ENCODE measurements at regions not wholly inside any gene's neighbourhood (a gene's known extent, or its start where the extent isn't known, plus 50 kb on each side); places are given as distances from the start of the nearest gene placed in this dataset.
A peak's percentile ranks its signal among the peaks of the same experiment; 100 is the strongest.

DNA sequence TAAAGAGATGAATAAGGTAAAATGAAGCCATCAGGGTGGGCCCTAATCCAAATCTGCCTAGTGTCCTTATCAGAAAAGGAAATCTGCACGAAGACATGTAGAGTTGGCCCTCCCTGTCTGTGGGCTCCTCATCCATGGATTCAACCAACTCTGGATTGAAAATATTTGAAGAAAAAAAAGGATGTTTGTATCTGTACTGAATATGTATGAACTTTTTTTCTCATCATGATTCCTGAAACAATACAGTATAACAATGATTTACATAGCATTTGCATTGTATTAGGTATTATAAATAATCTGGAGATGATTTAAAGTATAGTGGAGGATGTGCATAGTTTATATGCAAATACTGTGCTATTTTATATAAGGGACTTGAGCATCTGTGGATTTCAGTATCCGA lies 59.0 kb upstream of the SMAD6 start:
- Mint-ChIP-seq H3K9me3 (no peaks in the 10 kb centered on the region), H3K4me1 (peaks cover 0 to 4% (median 4%) of the 10 kb centered on the region in 3 donors), H3K4me3 (no peak overlapping the region), H3K27ac (no peak overlapping the region), H3K27me3 (no peaks in the 10 kb centered on the region), H3K36me3 (no peaks in the 10 kb centered on the region)
- DNase-seq (no peak), ATAC-seq (ENCODE audit: low read depth in 2 of 2) (no peak)

- Mint-ChIP-seq H3K4me3 (no peak overlapping the region), H3K36me3 (no peaks in the 10 kb centered on the region), H3K27me3 (no peaks in the 10 kb centered on the region), H3K27ac (no peak overlapping the region), H3K4me1 (no peaks in the 10 kb centered on the region), H3K9me3 (no peaks in the 10 kb centered on the region)
- ATAC-seq (ENCODE audit: low read depth in 2 of 2) (no peak), DNase-seq (no peak)
Measured at GRCh38 chr15:66644000-66644787, 57.8 kb upstream of the SMAD6 start.

DNA sequence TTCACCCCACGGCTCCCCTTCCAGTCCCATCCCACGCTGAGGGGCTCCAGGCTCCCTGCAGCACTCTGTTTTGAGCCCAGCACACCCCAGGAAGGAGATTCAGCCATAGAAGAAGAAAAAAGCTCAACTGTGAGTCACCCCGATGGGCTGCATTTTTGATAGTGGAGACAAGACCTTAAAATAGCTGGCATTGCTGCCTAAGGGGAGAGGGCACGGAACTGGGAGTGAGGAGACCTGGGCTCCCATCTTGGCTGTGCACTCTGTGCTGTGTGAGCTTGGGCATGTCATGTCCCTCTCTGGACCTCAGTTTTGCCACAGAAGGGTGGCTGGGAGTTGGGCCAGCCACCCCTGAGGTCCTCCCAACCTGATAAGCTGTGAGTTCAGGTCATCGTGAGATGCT lies 57.2 kb upstream of the SMAD6 start:
- no peaks in the 10 kb centered on the region for H3K4me1 Mint-ChIP-seq
- peak overlapping the region in 1 of 6 donors; percentile 7 for H3K27ac Mint-ChIP-seq
- H3K4me3 Mint-ChIP-seq: no peak overlapping the region
- no peaks in the 10 kb centered on the region for H3K36me3 Mint-ChIP-seq
- H3K9me3 Mint-ChIP-seq: no peaks in the 10 kb centered on the region
- no peak for DNase-seq
- H3K27me3 Mint-ChIP-seq: no peaks in the 10 kb centered on the region
- no peak for ATAC-seq (ENCODE audit: low read depth in 2 of 2)

DNA sequence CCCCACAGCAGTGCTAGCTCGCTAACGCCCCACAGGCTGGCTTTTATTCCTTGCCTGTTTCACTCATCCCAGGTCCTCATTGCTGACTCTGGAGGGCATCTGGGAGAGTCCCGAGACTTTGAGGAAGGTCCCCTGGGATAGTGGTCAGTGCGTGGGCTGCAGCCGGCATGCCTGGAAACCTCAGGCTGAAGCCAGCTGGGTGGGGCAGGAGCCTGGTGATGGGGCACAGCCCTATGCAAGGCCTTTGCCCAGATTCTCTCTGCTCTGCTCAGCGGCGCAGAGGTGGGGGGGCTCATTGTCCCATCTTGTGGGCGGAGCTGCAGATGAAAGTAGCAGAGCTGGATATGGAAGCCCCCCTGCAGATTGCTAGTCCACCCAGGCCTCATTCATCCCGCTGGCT lies 55.7 kb upstream of the SMAD6 start:
- Mint-ChIP-seq H3K9me3 (no peaks in the 10 kb centered on the region), H3K27me3 (no peaks in the 10 kb centered on the region), H3K36me3 (no peaks in the 10 kb centered on the region), H3K27ac (peak overlapping the region in 2 of 6 donors; percentile 9 to 53), H3K4me1 (no peaks in the 10 kb centered on the region), H3K4me3 (no peak overlapping the region)
- DNase-seq: no peak
- no peak for ATAC-seq (ENCODE audit: low read depth in 2 of 2)

DNA sequence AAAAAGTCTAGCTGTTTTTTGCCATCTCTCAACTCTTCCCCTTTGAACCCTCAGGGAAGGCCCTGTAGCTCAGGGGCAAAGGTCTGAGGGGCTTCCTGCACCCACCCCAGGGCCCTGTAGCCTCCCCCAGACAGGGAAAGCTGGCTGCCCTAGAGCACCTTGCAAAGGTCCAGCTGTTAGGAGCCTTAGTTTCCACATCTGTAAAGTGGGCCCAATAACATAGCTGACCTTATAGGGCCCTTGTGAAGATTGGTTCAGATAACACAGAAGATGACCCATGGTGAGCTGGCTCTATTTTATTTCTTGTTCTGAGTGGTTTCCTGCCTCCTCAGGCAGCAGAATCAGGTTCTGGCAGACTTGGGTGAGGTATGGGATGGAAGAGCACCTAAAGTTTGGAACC lies 55.2 kb upstream of the SMAD6 start:
- ATAC-seq (ENCODE audit: low read depth in 2 of 2) (no peak), DNase-seq (no peak)
- Mint-ChIP-seq H3K27ac (peak overlapping the region in 2 of 6 donors; percentile 15 to 53), H3K36me3 (no peaks in the 10 kb centered on the region), H3K27me3 (no peaks in the 10 kb centered on the region), H3K9me3 (no peaks in the 10 kb centered on the region), H3K4me3 (no peak overlapping the region), H3K4me1 (no peaks in the 10 kb centered on the region)

- no peaks in the 10 kb centered on the region for H3K9me3 Mint-ChIP-seq
- no peak for ATAC-seq (ENCODE audit: low read depth in 2 of 2)
- no peak for DNase-seq
- no peaks in the 10 kb centered on the region for H3K36me3 Mint-ChIP-seq
- H3K27ac Mint-ChIP-seq: no peak overlapping the region
- no peak overlapping the region for H3K4me3 Mint-ChIP-seq
- no peaks in the 10 kb centered on the region for H3K4me1 Mint-ChIP-seq
- H3K27me3 Mint-ChIP-seq: peaks cover 0 to 5% (median 3%) of the 10 kb centered on the region in 3 donors
Measured at GRCh38 chr15:66647358-66647757, 54.7 kb upstream of the SMAD6 start.

- DNase-seq (no peak), ATAC-seq (ENCODE audit: low read depth in 2 of 2) (no peak)
- Mint-ChIP-seq H3K4me1 (no peaks in the 10 kb centered on the region), H3K27ac (no peak overlapping the region), H3K9me3 (no peaks in the 10 kb centered on the region), H3K27me3 (peaks cover 0 to 18% (median 15%) of the 10 kb centered on the region in 3 donors), H3K36me3 (no peaks in the 10 kb centered on the region), H3K4me3 (no peak overlapping the region)
Measured at GRCh38 chr15:66648588-66648987, 53.4 kb upstream of the SMAD6 start.

- no peaks in the 10 kb centered on the region for H3K36me3 Mint-ChIP-seq
- peaks cover 0 to 26% (median 24%) of the 10 kb centered on the region in 3 donors for H3K27me3 Mint-ChIP-seq
- DNase-seq: no peak
- H3K9me3 Mint-ChIP-seq: no peaks in the 10 kb centered on the region
- H3K27ac Mint-ChIP-seq: no peak overlapping the region
- H3K4me3 Mint-ChIP-seq: no peak overlapping the region
- H3K4me1 Mint-ChIP-seq: no peaks in the 10 kb centered on the region
- ATAC-seq (ENCODE audit: low read depth in 2 of 2): no peak
Measured at GRCh38 chr15:66649235-66649984, 52.6 kb upstream of the SMAD6 start.

DNA sequence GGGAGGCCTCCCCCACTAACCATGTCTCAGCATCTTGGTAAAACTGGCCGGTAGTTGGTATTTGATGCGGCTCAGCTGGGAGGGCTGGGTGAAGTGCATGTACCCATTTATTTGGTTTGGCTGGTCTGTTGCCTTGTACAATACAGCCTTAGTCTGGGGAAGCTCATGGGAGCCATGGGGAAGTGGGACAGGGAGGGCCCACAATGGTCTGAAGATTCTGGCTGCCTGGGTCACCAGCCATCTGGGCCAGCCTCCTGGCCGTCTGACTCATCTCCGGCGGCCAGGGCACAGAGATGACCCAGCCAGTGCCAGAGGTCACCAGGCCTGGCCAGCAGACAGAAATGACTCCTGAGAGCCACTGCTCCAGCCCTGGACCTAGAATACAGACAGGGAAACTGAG lies 51.6 kb upstream of the SMAD6 start:
- no peaks in the 10 kb centered on the region for H3K36me3 Mint-ChIP-seq
- peaks cover 0 to 4% (median 0%) of the 10 kb centered on the region in 3 donors for H3K4me1 Mint-ChIP-seq
- H3K27ac Mint-ChIP-seq: no peak overlapping the region
- peaks cover 0 to 29% (median 26%) of the 10 kb centered on the region in 3 donors for H3K27me3 Mint-ChIP-seq
- ATAC-seq (ENCODE audit: low read depth in 2 of 2) (no peak), DNase-seq (no peak)
- no peaks in the 10 kb centered on the region for H3K9me3 Mint-ChIP-seq
- no peak overlapping the region for H3K4me3 Mint-ChIP-seq

DNA sequence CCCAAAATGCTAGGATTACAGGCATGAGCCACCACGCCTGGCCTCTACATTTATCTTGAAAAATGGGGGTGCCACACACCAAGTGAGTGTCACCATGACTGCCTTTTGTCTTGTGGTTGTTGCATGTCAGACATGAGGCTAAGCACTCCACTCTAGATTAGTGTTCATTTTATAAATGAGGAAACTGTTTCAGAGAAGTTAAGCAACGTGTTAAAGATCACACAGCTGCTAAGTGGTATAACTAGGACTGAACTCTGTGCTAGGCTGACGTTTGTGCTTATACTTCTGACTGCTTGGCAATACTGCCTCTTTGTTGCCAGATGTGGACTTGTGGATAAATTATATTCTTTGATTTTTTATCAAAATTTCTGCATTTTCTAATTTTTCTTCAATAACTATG lies 50.8 kb upstream of the SMAD6 start:
- H3K9me3 Mint-ChIP-seq: no peaks in the 10 kb centered on the region

GRCh38 chr15:66651913-66652642 lies 50.0 kb upstream of the SMAD6 start:
- Mint-ChIP-seq H3K4me3 (no peak overlapping the region), H3K9me3 (no peaks in the 10 kb centered on the region), H3K27me3 (peaks cover 0 to 46% (median 39%) of the 10 kb centered on the region in 3 donors), H3K36me3 (no peaks in the 10 kb centered on the region), H3K4me1 (peaks cover 0 to 11% (median 0%) of the 10 kb centered on the region in 3 donors), H3K27ac (peak overlapping the region in 2 of 6 donors; percentile 12 to 19)
- ATAC-seq (ENCODE audit: low read depth in 2 of 2): no peak
- no peak for DNase-seq

More for the DNA sequence above, 50.8 kb upstream of the SMAD6 start:
- H3K36me3 Mint-ChIP-seq: no peaks in the 10 kb centered on the region
- H3K4me3 Mint-ChIP-seq: no peak overlapping the region
- ATAC-seq (ENCODE audit: low read depth in 2 of 2) (no peak), DNase-seq (no peak)
- peaks cover 0 to 11% (median 0%) of the 10 kb centered on the region in 3 donors for H3K4me1 Mint-ChIP-seq
- H3K27ac Mint-ChIP-seq: no peak overlapping the region
- H3K27me3 Mint-ChIP-seq: peaks cover 0 to 37% (median 34%) of the 10 kb centered on the region in 3 donors
